GM21515 (cell line): ENCODE measurements at regions not wholly inside any gene's neighbourhood (a gene's known extent, or its start where the extent isn't known, plus 50 kb on each side); places are given as distances from the start of the nearest gene placed in this dataset.
"Not testable (repeated sequence)": the region's sequence is repeated elsewhere in the genome, so short reads cannot be mapped to it uniquely, and the experiment has no call there.

ENCODE experiments used
- ATAC-seq: cut with Tn5 transposase; IDR thresholded peaks from one replicate; pipeline ENCODE4 v1.9.1; 2021; ENCODE audit not compliant: unreplicated experiment

DNA sequence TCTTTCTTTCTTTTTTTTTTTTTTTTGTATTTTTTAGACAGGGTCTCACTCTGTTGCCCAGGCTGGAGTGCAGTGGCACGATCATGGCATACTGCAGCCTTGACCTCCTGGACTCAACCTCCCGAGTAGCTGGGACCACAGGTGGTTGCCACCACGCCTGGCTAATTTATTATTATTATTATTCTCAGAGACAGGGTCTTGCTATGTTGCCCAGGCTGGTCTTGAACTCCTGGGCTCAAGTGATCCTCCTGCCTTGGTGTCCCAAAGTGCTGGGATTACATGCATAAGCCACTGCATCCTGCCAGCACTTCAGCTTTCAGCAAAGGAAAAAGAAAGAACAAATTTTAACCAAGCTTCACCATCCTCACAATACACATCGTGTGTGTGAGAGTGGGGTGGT lies 97.9 kb upstream of the SERBP1 start:
- no peak for ATAC-seq

DNA sequence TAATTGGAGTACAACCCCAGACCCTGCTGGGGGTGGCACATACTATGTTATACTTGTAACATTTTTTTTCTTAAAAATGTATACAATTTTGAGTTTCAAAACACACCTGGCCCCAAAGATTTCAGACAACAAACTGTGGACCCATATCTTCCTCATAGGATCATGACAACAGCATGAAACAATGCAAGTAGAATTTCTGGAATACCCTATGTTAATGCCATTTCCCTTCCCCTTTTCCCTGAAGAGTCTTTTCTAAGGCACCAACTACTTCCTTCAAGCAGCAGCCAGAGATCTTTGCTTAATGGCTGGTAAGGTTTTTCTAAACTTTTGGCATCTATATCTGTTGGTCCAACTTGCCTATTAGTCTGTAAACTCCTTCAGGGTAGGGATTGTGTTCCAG lies 99.9 kb upstream of the SERBP1 start:
- ATAC-seq: no peak

DNA sequence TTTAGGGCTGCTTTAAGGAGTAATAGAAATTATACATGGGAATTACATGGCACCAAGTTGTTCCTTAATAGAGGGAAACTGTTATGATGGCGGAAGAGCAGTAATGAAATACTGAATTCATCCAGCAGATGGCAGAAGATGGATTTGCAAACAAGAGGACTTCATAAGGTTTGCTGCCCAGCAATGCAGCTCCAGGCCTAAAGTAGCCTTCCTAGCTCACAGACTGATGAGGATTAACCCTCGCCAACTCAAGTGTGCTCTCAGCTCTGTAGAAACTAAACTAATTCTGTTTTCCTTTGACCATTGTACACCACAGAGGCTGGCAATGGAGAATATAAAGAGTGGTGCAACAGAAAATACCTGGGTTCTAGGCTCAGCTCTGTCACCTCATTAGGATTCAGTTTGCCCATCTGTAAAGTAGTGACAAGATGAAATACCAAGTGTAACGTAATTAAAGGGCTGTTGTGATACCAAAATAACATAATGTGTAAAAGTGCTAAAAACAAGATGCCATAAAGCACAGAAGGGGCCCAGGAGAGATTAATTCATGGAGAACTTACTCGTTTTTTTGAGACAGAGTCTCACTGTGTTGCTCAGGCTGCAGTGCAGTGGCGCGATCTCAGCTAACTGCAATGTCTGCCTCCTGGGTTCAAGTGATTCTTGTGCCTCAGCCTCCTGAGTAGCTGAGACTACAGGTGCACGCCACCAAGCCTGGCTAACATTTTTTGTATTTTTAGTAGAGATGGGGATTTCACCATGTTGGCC lies 102.4 kb upstream of the SERBP1 start:
- ATAC-seq: peak; percentile 67

DNA sequence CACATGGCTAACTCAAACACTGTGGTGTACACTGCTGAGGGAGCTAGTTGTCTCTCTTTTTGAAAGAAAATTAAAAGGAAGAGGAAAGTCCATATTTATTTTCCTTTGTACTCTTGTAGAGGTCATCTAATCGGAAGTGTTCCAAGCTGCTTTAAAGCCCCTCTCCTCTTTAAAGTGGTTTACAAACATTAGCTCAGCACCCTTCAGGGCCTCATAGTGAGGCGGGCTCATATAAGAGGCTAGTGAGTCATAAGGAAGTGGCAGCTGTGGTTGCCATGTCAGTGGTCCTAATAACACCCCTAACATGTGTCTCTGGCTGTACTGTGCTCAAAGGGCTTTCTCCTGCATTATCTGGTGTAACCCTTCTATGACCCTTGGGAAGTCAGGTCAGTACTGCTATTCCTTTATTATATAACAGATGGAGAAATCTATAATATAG lies 104.4 kb upstream of the SERBP1 start:
- ATAC-seq: no peak

DNA sequence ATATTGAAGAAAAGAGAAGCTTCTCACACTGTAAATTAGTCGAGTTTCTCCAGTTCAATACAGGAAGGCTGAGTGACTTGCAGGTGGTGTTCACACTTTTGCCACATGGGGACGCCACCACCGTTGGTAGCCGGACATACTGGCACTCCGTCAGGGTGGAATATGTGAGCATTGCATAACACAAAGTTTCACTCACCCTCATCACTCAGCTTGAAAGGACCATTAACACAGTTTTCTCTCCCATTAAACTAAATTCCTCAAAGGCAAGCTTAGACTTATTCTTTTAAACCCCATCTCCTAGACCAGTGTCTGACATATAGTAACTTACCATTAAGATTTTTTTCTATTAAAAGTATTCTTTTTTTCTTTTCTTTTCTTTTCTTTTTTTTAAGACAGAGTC lies 105.3 kb upstream of the SERBP1 start:
- peak; percentile 81 for ATAC-seq

DNA sequence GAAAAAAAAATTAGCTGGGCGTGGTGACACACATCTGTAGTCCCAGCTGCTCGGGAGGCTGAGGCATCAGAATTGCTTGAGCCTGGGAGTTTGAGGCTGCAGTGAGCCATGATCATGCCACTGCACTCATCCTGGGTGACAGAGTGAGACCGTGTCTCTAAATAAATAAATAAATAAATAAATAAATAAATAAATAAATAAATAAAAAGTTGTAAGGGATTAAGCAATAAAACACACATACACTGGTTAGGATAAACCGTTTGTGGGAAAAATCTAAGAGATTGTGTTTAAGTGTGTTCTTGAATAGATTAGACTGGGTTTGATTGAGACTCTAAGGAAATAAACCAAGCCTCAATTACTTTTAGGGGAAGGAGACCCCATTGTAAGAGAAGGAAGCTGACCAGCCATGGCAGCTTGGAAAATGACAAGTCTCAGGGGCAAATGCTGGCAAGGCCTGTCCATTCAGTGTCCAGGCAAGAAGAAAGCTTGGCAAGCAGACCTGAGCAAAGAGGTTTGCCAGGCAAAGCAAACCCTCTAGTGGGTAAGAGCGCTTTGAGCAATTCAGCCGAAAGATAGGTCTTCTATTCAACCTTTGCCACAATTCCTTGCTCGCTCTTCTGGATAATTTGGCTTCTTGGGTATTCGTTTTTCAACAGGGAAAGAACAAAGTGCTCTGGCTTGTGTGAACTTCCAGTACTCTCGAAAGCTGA lies 106.9 kb upstream of the SERBP1 start:
- ATAC-seq: no peak

DNA sequence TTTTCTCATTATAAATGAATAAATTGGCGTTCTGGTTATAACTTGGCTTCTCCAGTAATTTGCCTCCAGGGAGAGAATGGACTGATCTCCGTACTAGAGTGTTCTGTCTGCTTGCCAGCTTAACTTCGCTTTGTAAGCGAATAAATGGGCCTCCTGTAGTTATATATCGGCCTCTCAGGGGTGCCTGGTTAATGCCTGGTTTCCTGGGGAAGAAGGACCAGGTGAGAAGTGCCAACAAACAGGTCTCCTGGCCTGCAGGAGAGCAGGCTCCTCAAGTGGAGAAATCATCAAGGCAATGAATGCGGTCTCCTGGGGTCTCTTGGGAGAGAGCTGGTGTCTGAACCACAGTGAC lies 107.4 kb upstream of the SERBP1 start:
- no peak for ATAC-seq

DNA sequence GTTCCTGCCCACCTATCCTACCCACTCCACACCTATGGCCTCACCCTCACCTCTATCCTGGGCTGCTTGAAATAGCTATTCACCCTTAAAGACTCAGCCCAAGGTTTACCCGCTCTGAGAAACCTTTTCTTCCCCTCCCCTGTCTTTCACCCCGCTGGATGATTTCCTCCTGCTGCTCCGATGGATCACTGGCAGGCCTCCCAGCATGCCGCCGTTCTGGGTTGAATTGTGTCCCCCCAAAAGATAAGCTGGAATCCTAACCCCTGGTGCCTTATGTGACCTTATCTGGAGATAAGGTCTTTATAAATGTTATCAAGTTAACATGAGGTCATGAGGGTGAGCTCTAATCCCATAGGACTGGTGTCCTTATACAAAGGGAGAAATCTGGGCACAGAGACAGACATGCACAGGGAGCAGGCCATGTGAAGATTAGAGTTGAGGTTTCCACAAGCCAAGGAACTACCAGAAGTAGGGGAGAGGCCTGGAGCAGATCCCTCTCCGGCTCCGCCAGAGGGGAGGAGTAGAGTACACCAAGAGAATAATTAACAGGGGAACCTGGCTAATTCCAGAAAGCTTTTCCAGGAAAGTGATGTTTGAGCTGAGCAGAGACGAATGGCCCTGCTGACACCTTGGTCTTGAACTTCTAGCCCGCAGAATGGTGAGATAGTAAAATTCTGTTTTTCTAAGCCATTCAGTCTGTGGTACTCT lies 110.0 kb upstream of the SERBP1 start:
- no peak for ATAC-seq

DNA sequence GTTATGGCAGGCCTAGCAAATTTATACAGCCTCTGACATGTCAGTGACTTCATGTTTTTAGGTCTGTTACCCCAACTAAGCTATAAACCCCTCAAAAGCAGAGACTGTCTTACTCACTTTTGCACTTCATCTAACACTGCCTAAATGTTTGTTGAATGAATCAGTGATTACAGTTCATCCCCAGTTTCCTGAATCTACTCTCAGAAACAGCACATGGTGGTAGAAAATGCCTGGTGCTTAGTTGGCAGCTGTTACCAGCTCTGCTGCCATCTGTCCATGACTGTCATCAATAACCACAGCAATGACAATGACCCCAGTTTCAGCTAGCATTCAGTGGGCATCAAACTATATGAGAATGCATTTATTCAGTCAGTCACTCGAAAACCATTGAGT lies 110.5 kb upstream of the SERBP1 start:
- no peak for ATAC-seq

DNA sequence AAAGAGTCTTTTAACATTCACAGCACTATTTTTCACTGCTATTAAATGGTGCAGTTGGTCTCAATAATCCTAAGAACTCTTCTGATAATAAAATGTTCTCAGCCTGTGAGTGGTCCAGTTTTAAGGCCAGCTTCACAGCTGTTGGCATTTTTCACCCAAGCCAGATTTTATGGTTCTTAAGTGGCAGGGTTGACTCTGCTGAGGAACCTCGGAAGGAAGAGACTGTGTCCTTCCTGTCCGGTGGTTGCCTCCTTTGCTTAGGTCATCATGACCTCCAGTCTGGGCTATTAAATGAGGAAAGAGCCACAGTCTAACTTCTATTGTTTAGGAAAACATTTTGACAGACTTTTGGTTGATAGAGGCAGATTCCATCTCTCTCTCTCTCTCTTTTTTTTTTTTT lies 112.5 kb upstream of the SERBP1 start:
- no peak for ATAC-seq

DNA sequence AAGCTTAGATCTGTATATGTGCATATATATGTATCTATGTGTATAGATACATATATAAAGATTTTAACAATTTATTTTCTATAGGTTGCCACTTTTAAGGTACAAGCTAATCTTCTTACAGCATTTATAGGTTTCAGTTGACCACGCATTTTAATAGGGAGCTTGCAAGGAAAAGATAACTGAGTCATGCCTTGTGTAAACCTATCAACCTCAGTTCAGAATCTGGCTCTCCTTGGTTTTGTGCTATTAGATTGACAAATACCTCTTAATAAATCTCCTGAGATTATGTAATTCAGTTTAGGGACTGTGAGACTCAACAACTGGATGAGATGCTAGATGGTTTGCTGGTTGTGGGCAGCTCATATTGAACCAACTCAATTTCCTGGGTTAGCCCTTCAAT lies 114.7 kb upstream of the SERBP1 start:
- ATAC-seq: no peak

DNA sequence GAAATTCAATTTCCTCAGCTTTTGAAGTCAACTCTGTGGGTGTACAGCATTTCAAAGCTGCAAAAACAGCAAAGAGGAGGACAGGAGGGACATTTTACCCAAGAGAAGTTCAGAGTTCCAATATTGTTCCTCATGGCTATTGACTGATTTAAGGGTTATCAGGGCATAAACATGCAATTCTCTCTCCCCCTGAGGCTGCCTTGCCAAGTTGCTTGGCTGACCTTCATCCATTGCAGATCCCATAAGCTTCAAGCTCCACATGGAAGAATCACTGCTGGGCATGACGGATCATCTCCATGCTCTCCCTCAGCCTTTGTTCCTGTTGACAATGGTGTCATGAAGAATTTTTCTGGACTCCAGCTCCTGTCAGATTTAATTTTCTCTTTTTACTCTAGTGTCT lies 115.2 kb upstream of the SERBP1 start:
- ATAC-seq: no peak

DNA sequence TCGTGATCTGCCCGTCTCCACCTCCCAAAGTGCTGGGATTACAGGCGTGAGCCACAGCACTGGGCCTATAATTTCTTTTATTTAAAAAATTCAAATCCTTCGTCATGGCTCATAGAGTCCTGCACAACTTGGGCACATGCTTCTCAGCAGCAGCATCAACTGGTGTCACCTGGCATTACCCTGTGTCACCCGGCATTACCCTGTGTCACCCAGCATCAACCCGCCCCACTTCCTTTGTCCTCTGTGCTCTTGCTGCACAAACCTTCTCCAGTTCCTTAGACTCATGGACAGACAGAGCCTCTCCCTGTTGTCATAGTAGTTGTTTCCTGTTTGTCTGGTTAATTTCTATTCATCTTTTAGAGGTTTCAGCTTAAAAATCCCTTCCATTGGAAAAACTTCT lies 121.2 kb upstream of the SERBP1 start:
- no peak for ATAC-seq

DNA sequence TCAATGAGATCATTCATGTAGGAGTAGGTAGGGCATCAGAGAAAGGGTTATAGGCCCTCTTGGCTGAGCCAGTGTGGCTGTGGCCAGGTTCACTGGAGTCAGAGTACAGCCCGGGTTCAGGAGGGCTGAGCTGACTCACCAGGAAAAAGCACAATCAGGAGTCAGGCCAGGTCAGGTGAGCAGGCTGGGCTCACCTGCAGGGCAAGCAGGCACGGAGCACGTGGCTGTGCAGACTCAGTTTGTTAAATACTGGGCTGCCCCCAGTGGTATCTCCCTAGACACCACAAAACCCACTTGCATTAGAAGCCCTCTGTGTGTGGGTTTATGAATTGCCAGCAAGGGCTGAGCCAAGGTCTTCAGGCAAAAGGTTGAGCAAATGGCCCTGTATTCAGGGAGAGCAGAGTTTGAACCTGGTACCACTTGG lies 122.1 kb upstream of the SERBP1 start:
- ATAC-seq: no peak

DNA sequence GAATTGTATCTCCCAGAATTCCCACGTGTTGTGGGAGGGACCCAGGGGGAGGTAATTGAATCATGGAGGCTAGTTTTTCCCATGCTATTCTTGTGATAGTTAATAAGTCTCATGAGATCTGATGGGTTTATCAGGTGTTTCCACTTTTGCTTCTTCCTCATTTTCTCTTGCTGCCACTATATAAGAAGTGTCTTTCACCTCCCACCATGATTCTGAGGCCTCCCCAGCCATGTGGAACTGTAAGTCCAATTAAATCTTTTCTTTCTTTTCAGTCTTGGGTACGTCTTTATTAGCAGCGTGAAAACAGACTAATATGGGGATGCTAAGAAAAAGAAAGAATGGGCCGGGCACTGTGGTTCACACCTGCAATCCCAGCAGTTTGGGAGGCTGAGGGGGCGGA lies 124.0 kb upstream of the SERBP1 start:
- not testable (repeated sequence) for ATAC-seq

DNA sequence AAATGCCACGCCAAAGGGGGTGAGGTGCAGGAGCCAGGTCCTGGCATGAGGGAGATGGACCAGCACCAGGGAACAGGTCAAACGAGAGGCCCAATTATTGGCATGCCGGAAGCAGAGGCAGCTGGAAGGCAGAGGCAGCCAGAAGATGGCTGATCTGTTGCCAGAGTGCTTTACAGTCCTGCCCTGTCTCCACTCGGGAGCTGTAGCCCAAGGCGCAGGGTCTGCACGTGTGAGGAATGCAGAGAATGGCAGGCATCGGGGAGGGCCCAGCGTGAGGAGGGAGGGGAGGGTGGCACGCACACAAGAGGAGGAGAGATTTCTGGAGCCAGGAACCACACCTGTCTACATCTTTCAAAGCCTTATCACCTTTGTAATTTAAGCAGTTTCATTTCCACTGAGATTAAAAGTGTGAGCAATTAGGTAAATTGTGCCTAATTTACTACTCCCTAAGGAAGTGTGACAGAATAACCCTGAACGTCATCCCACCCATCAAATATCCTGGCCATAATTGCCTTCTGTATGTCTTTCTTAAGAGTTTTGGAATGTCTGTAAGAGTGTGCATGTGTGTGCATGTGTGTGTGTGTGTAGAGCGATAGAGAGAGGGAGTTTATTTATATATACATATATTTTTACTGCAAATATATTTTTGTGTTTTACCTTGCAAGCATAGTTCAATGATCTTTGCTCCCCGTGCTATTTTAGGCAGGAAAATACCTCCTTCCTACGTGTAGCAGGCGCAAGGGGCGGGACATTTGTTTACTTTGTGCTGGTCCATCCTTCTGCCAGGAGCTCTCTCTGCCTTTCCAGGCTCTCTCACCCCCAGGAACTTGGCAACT lies 125.5 kb upstream of the SERBP1 start:
- no peak for ATAC-seq

DNA sequence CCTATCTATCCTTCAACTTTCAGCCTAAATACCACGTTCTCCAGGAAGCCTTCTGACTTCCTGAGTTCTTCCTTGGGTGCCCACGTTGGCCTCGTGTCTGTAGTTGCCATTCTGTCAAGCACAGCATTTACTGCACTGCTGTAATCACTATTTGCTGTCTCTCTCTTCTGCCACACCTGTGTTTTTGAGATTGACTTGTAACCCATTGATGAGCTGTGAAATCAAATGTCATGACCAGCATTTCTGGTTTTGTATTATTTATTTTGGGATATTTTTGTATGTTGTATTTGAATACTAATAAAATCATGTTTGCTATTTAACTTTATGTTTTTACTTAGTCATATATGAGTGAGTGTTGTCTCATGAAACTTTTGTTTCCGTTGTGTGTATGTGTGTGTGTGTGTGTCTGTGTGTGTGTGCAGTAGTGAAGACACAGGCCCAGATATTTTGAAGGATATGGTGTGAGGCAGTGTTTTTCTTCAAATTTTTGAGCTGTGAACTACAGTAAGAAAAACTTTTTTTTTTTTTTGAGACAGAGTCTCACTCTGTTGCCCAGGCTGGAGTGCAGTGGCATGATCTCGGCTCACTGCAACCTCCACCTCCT lies 126.2 kb upstream of the SERBP1 start:
- no peak for ATAC-seq

DNA sequence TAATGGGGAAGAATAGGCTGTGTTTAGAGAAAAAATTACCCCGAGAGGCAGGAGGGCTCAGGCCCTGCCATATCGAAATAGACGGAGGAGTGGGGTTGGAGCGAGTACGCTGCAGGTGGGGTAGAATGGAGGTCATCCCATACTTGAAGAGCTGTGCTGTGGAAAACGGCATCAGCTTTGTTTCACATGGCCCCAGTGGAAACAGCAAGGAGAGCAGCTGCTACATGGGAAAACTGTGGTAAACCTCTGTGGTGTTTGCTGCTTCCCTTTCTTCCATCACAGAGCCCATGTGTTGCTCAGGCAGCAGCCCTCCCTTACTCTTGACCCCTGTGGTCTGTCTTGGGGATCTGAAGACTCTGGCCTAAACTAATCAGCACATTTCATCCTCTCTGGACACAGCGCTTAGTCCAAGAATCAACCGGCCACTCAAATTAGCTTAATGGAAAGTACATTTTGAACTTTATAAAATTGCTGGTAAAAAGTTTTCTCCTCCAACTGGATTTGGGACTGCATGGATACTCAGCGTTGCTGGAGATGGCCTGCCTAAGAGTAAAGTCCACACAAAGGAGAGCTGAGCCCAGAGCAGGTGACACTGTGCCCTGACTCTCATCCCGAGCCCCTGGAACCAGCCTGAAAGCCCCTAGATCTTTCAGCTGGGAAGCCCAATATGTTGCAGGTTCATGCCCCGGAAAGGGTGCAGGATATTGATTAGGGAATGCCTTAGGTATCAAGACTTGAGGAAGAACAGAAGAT lies 127.1 kb upstream of the GADD45A start:
- ATAC-seq: no peak

DNA sequence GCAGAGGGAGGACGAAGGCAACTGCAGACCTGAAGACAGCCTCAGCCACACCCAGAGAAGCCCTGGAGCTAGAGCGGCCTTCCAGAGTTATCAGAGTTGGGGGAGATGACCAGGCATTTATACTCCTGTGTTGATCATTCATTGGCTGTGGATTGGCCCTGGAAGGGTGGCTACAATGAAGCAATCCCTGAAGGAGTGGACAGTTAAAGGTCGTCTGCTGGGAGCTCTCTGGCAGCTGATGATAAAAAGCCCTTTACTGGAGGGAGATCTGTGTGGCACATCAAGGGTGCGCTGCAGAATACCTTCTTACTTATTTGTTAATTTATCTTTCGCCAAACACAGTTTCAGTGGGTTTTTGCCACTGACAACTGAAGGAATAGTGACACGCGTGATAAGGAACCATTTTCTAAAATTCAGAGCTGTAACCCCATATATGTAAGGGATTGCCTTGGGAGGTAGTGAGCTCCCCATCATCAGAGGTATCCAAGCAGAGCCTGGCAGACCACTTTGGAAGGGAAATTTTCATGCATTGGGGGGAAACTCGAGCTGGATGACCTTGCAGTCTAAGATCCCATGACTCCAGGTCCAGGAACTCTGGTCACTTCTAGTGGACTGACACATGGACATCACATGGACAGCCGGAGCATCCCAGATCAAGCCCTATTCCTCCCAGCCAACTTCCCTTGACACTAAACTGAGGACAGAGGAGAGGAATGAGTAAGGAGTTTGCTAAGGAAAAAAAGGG lies 126.4 kb upstream of the GADD45A start:
- no peak for ATAC-seq
